ENCODE measurements at regions not wholly inside any gene's neighbourhood (a gene's known extent, or its start where the extent isn't known, plus 50 kb on each side); places are given as distances from the start of the nearest gene placed in this dataset.

- WGBS (ENCODE audit: insufficient coverage), result no CpG with 5 or more reads among the region's 2 CpGs
Measured at GRCh38 chr4:63632858-63633257, 776.4 kb downstream of the TECRL start.

GRCh38 chr4:63620271-63620670 lies 789.0 kb downstream of the TECRL start:
- DNase-seq, result no peak
- ATAC-seq (replicated peaks in 1 of 4), result no peak
- Mint-ChIP-seq H3K27me3 (no peaks in the 10 kb centered on the region), H3K4me1 (no peaks in the 10 kb centered on the region), H3K4me3 (no peak overlapping the region), H3K27ac (no peak overlapping the region), H3K36me3 (no peaks in the 10 kb centered on the region), H3K9me3 (peaks cover 4 to 8% (median 4%) of the 10 kb centered on the region in 3 donors)
- Histone ChIP-seq H3K36me3 (ENCODE audit: control insufficient read depth in 2 of 2, extremely low read depth in 1 of 2, insufficient read depth in 1 of 2, low read length in 1 of 2) (no peaks in the 10 kb centered on the region), H3K27me3 (replicated peaks in 1 of 2; ENCODE audit: control insufficient read depth in 2 of 2, extremely low read depth in 1 of 2, insufficient read depth in 2 of 2, low read length in 1 of 2) (no peaks in the 10 kb centered on the region), H3K4me1 (ENCODE audit: control insufficient read depth in 1 of 2, extremely low read depth in 1 of 2, insufficient read depth in 2 of 2, low read length in 2 of 2) (no peaks in the 10 kb centered on the region), H3K9me3 (no peaks in the 10 kb centered on the region), H3K4me3 (ENCODE audit: control insufficient read depth in 1 of 2, extremely low read depth in 1 of 2, low read length in 1 of 2) (no peak overlapping the region), H3K27ac (ENCODE audit: low read length) (no peak overlapping the region)
- ChIA-PET CTCF (no interaction called here), POLR2A (no interaction called here)
- WGBS (ENCODE audit: insufficient coverage), result 10% methylated on average over 1 of the region's 2 CpGs

More at GRCh38 chr4:63632858-63633257, 776.4 kb downstream of the TECRL start:
- Mint-ChIP-seq H3K9me3 (peaks cover 12 to 45% (median 19%) of the 10 kb centered on the region in 3 donors), H3K27me3 (no peaks in the 10 kb centered on the region), H3K27ac (no peak overlapping the region), H3K36me3 (no peaks in the 10 kb centered on the region), H3K4me1 (no peaks in the 10 kb centered on the region), H3K4me3 (no peak overlapping the region)
- ChIA-PET POLR2A (no interaction called here), CTCF (no interaction called here)
- Histone ChIP-seq H3K36me3 (ENCODE audit: control insufficient read depth in 2 of 2, extremely low read depth in 1 of 2, insufficient read depth in 1 of 2, low read length in 1 of 2) (no peaks in the 10 kb centered on the region), H3K4me3 (ENCODE audit: control insufficient read depth in 1 of 2, extremely low read depth in 1 of 2, low read length in 1 of 2) (no peak overlapping the region), H3K9me3 (no peaks in the 10 kb centered on the region), H3K4me1 (ENCODE audit: control insufficient read depth in 1 of 2, extremely low read depth in 1 of 2, insufficient read depth in 2 of 2, low read length in 2 of 2) (no peaks in the 10 kb centered on the region), H3K27ac (ENCODE audit: low read length) (no peak overlapping the region), H3K27me3 (replicated peaks in 1 of 2; ENCODE audit: control insufficient read depth in 2 of 2, extremely low read depth in 1 of 2, insufficient read depth in 2 of 2, low read length in 1 of 2) (no peaks in the 10 kb centered on the region)
- DNase-seq (no peak), ATAC-seq (replicated peaks in 1 of 4) (no peak)

- POLR2A ChIA-PET, result no interaction called here
- H3K27me3 Mint-ChIP-seq, result no peaks in the 10 kb centered on the region
- H3K27ac Mint-ChIP-seq, result no peak overlapping the region
- Histone ChIP-seq H3K4me3 (ENCODE audit: control insufficient read depth in 1 of 2, extremely low read depth in 1 of 2, low read length in 1 of 2) (no peak overlapping the region), H3K27ac (ENCODE audit: low read length) (no peak overlapping the region), H3K36me3 (ENCODE audit: control insufficient read depth in 2 of 2, extremely low read depth in 1 of 2, insufficient read depth in 1 of 2, low read length in 1 of 2) (no peaks in the 10 kb centered on the region), H3K4me1 (ENCODE audit: control insufficient read depth in 1 of 2, extremely low read depth in 1 of 2, insufficient read depth in 2 of 2, low read length in 2 of 2) (no peaks in the 10 kb centered on the region), H3K9me3 (no peaks in the 10 kb centered on the region), H3K27me3 (replicated peaks in 1 of 2; ENCODE audit: control insufficient read depth in 2 of 2, extremely low read depth in 1 of 2, insufficient read depth in 2 of 2, low read length in 1 of 2) (no peaks in the 10 kb centered on the region)
- WGBS (ENCODE audit: insufficient coverage), result no CpG with 5 or more reads among the region's 1 CpG
- peaks cover 4 to 8% (median 4%) of the 10 kb centered on the region in 3 donors for H3K9me3 Mint-ChIP-seq
- no peaks in the 10 kb centered on the region for H3K36me3 Mint-ChIP-seq
- CTCF ChIA-PET, result no interaction called here
- DNase-seq, result no peak
- no peak for ATAC-seq (replicated peaks in 1 of 4)
- H3K4me3 Mint-ChIP-seq, result no peak overlapping the region
- H3K4me1 Mint-ChIP-seq, result no peaks in the 10 kb centered on the region
Measured at GRCh38 chr4:63619771-63620170, 789.5 kb downstream of the TECRL start.

GRCh38 chr4:63618883-63619718 lies 790.1 kb downstream of the TECRL start:
- Histone ChIP-seq H3K9me3 (no peaks in the 10 kb centered on the region), H3K27me3 (replicated peaks in 1 of 2; ENCODE audit: control insufficient read depth in 2 of 2, extremely low read depth in 1 of 2, insufficient read depth in 2 of 2, low read length in 1 of 2) (no peaks in the 10 kb centered on the region), H3K4me3 (ENCODE audit: control insufficient read depth in 1 of 2, extremely low read depth in 1 of 2, low read length in 1 of 2) (no peak overlapping the region), H3K36me3 (ENCODE audit: control insufficient read depth in 2 of 2, extremely low read depth in 1 of 2, insufficient read depth in 1 of 2, low read length in 1 of 2) (no peaks in the 10 kb centered on the region), H3K27ac (ENCODE audit: low read length) (no peak overlapping the region), H3K4me1 (ENCODE audit: control insufficient read depth in 1 of 2, extremely low read depth in 1 of 2, insufficient read depth in 2 of 2, low read length in 2 of 2) (no peaks in the 10 kb centered on the region)
- ChIA-PET POLR2A (no interaction called here), CTCF (no interaction called here)
- H3K27ac Mint-ChIP-seq, result no peak overlapping the region
- peaks cover 4 to 8% (median 4%) of the 10 kb centered on the region in 3 donors for H3K9me3 Mint-ChIP-seq
- no CpG with 5 or more reads among the region's 6 CpGs for WGBS (ENCODE audit: insufficient coverage)
- H3K4me1 Mint-ChIP-seq, result no peaks in the 10 kb centered on the region
- ATAC-seq (replicated peaks in 1 of 4), result no peak
- no peaks in the 10 kb centered on the region for H3K27me3 Mint-ChIP-seq
- no peak for DNase-seq
- no peaks in the 10 kb centered on the region for H3K36me3 Mint-ChIP-seq
- H3K4me3 Mint-ChIP-seq, result no peak overlapping the region

- Mint-ChIP-seq H3K27ac (no peak overlapping the region), H3K27me3 (no peaks in the 10 kb centered on the region), H3K36me3 (no peaks in the 10 kb centered on the region), H3K4me3 (no peak overlapping the region), H3K9me3 (peaks cover 9 to 16% (median 11%) of the 10 kb centered on the region in 3 donors), H3K4me1 (no peaks in the 10 kb centered on the region)
- no peak overlapping the region for H3K4me3 ChIP-seq (ENCODE audit: control insufficient read depth in 1 of 2, extremely low read depth in 1 of 2, low read length in 1 of 2)
- 70% methylated on average over 8 of the region's 9 CpGs for WGBS (ENCODE audit: insufficient coverage)
- H3K36me3 ChIP-seq (ENCODE audit: control insufficient read depth in 2 of 2, extremely low read depth in 1 of 2, insufficient read depth in 1 of 2, low read length in 1 of 2), result no peaks in the 10 kb centered on the region
- no peak overlapping the region for H3K27ac ChIP-seq (ENCODE audit: low read length)
- POLR2A ChIA-PET, result no interaction called here
- no peak for DNase-seq
- ATAC-seq (replicated peaks in 1 of 4), result no peak
- H3K4me1 ChIP-seq (ENCODE audit: control insufficient read depth in 1 of 2, extremely low read depth in 1 of 2, insufficient read depth in 2 of 2, low read length in 2 of 2), result no peaks in the 10 kb centered on the region
- H3K27me3 ChIP-seq (replicated peaks in 1 of 2; ENCODE audit: control insufficient read depth in 2 of 2, extremely low read depth in 1 of 2, insufficient read depth in 2 of 2, low read length in 1 of 2), result no peaks in the 10 kb centered on the region
- CTCF ChIA-PET, result no interaction called here
- H3K9me3 ChIP-seq, result no peaks in the 10 kb centered on the region
Measured at GRCh38 chr4:63607169-63607872, 801.9 kb downstream of the TECRL start.

GRCh38 chr4:63589796-63590195 lies 819.5 kb downstream of the TECRL start:
- Histone ChIP-seq H3K36me3 (ENCODE audit: control insufficient read depth in 2 of 2, extremely low read depth in 1 of 2, insufficient read depth in 1 of 2, low read length in 1 of 2) (no peaks in the 10 kb centered on the region), H3K4me1 (ENCODE audit: control insufficient read depth in 1 of 2, extremely low read depth in 1 of 2, insufficient read depth in 2 of 2, low read length in 2 of 2) (no peaks in the 10 kb centered on the region), H3K4me3 (ENCODE audit: control insufficient read depth in 1 of 2, extremely low read depth in 1 of 2, low read length in 1 of 2) (no peak overlapping the region), H3K27me3 (replicated peaks in 1 of 2; ENCODE audit: control insufficient read depth in 2 of 2, extremely low read depth in 1 of 2, insufficient read depth in 2 of 2, low read length in 1 of 2) (no peaks in the 10 kb centered on the region), H3K9me3 (no peaks in the 10 kb centered on the region), H3K27ac (ENCODE audit: low read length) (no peak overlapping the region)
- WGBS (ENCODE audit: insufficient coverage), result 56% methylated on average over 4 of the region's 6 CpGs
- Mint-ChIP-seq H3K27ac (no peak overlapping the region), H3K27me3 (no peaks in the 10 kb centered on the region), H3K4me1 (no peaks in the 10 kb centered on the region), H3K9me3 (peaks cover 3 to 24% (median 14%) of the 10 kb centered on the region in 3 donors), H3K36me3 (no peaks in the 10 kb centered on the region), H3K4me3 (no peak overlapping the region)
- DNase-seq (no peak), ATAC-seq (replicated peaks in 1 of 4) (no peak)
- ChIA-PET POLR2A (no interaction called here), CTCF (no interaction called here)
